ENCODE measurements at regions not wholly inside any gene's neighbourhood (a gene's known extent, or its start where the extent isn't known, plus 50 kb on each side); places are given as distances from the start of the nearest gene placed in this dataset.

DNA sequence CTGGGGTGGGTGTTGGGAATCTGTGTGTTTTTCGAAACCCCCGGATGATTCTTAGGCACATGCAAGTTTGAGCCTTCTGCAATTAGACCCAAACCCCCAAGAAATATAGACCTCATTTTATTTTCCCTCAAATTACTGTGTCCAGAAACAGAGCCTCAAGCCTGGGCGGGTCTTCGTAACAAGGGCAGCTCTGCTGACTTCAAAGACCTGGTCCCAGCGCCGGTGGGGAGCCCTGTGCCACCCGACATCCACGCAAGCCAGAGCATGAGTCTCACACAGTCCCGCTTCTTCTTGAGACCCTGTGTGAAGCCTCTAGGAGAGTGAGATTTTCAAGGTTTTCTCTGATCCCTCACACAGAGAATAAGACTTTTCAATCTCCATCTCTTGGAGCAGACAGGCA is 397.3 kb downstream of the RPS6KC1 start:
- TF ChIP-seq, protein P1, sequence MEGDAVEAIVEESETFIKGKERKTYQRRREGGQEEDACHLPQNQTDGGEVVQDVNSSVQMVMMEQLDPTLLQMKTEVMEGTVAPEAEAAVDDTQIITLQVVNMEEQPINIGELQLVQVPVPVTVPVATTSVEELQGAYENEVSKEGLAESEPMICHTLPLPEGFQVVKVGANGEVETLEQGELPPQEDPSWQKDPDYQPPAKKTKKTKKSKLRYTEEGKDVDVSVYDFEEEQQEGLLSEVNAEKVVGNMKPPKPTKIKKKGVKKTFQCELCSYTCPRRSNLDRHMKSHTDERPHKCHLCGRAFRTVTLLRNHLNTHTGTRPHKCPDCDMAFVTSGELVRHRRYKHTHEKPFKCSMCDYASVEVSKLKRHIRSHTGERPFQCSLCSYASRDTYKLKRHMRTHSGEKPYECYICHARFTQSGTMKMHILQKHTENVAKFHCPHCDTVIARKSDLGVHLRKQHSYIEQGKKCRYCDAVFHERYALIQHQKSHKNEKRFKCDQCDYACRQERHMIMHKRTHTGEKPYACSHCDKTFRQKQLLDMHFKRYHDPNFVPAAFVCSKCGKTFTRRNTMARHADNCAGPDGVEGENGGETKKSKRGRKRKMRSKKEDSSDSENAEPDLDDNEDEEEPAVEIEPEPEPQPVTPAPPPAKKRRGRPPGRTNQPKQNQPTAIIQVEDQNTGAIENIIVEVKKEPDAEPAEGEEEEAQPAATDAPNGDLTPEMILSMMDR (IDR thresholded peaks at IDR 0.05), result no peak
- no peak for TF ChIP-seq SIN3A (IDR thresholded peaks at IDR 0.05; ENCODE audit: borderline replicate concordance, insufficient read depth, low read depth, low read length)

Data from Panc1 (cell line).